Caco-2 (cell line): ENCODE measurements at regions not wholly inside any gene's neighbourhood (a gene's known extent, or its start where the extent isn't known, plus 50 kb on each side); places are given as distances from the start of the nearest gene placed in this dataset.

Experiments used
- BruUV-seq: library from RNA; stranded (reverse); fragments of 400-500 nt; replicated peaks from 2 replicates; lab custom pipeline; 2021; lab: Mats Ljungman, UMichigan
- CTCF ChIA-PET: fragments of 300-600 bp; sonication (Branson Sonifier 250); formaldehyde crosslinking; loops from one replicate; lab custom pipeline; 2022; ENCODE audit warnings: antibody characterized with exemption; lab: Charles Lee
- POLR2A ChIA-PET: fragments of 300-600 bp; sonication (Branson Sonifier 250); formaldehyde crosslinking; loops from one replicate; lab custom pipeline; 2022; ENCODE audit warnings: antibody characterized with exemption; lab: Charles Lee
- DNase-seq, 2 experiments: peaks; one replicate each; pipeline versions ENCODE4 v3.0.0 to v3.0.0-alpha.2; 2020 to 2022
- H3K27me3 ChIP-seq: replicated peaks from 2 replicates; pipeline ENCODE4 v1.6.0; 2011; ENCODE audit warnings: low read length; ENCODE audit not compliant: control insufficient read depth, insufficient read depth
- H3K36me3 ChIP-seq: 2 replicates; pipeline ENCODE4 v1.5.1; 2011; ENCODE audit warnings: low read length; ENCODE audit not compliant: control insufficient read depth, insufficient read depth
- H3K4me1 ChIP-seq: fragments of 250-450 bp; sonication (Bioruptor Pico); 2 replicates; pipeline ENCODE4 v1.5.1; 2020; ENCODE audit warnings: mild to moderate bottlenecking
- H3K4me3 ChIP-seq: 2 replicates; pipeline ENCODE4 v1.5.1; 2011; ENCODE audit warnings: low read depth, mild to moderate bottlenecking, control low read depth, low read length
- H3K9me3 ChIP-seq: fragments of 250-450 bp; sonication (Bioruptor Pico); 2 replicates; pipeline ENCODE4 v1.5.1; 2020; ENCODE audit warnings: mild to moderate bottlenecking, moderate library complexity
- H3K27ac Mint-ChIP-seq: one replicate; pipeline ENCODE4 v1.8.0; 2022; ENCODE audit warnings: mixed read lengths; ENCODE audit not compliant: unreplicated experiment
- H3K27me3 Mint-ChIP-seq: one replicate; pipeline ENCODE4 v1.8.0; 2022; ENCODE audit warnings: mixed read lengths; ENCODE audit not compliant: insufficient read depth, unreplicated experiment
- H3K36me3 Mint-ChIP-seq: one replicate; pipeline ENCODE4 v1.8.0; 2022; ENCODE audit warnings: mild to moderate bottlenecking, mixed read lengths; ENCODE audit not compliant: insufficient read depth, unreplicated experiment
- H3K4me1 Mint-ChIP-seq: one replicate; pipeline ENCODE4 v1.8.0; 2022; ENCODE audit warnings: low read depth, mixed read lengths; ENCODE audit not compliant: unreplicated experiment
- H3K4me3 Mint-ChIP-seq: one replicate; pipeline ENCODE4 v1.8.0; 2022; ENCODE audit warnings: mild to moderate bottlenecking, moderate library complexity, mixed read lengths; ENCODE audit not compliant: unreplicated experiment
- H3K9me3 Mint-ChIP-seq: one replicate; pipeline ENCODE4 v1.8.0; 2022; ENCODE audit warnings: mixed read lengths; ENCODE audit not compliant: unreplicated experiment
- CTCF ChIP-seq, 2 experiments: fragments of 200-600 bp in 1 of 2; IDR thresholded peaks; 1 replicate in 1 of 2; 2 replicates in 1 of 2; pipeline versions ENCODE4 v1.5.1 to v1.8.0; 2011 to 2022; ENCODE audit warnings: antibody characterized with exemption in 1 of 2, control low read depth in 1 of 2, inconsistent platforms in 1 of 2, low read depth in 1 of 2, low read length in 1 of 2, mild to moderate bottlenecking in 1 of 2, moderate library complexity in 1 of 2; ENCODE audit not compliant: insufficient read depth in 1 of 2, severe bottlenecking in 1 of 2, unreplicated experiment in 1 of 2
- intact Hi-C: fragments of 100-400 bp; cut with micrococcal nuclease; formaldehyde crosslinking; loops from one replicate; pipeline ENCODE4 v1.10.0; 2022; ENCODE audit not compliant: unreplicated experiment

DNA sequence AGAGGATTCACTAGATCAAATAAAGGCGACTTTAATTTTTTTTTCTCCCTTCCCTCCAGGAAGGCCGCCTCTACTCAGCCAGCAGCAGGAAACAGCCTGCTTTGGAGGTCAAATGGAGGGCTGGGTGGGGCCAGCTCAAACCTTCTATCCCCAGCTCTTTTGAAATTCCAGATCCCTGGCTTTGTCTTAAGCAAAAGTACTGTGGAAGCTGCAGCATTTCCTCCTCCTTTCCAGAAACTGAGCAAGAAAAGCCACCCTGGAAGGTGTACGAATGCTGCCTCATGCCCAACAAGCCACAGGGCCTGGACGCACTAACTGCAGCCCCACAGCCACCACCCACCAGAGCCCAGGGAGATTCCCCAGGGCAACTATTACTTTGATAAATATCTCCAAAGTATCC lies 55.1 kb upstream of the ZCCHC13 start:
- Mint-ChIP-seq H3K4me1 (peaks cover 9% of the 10 kb centered on the region), H3K4me3 (no peak overlapping the region), H3K27ac (no peak overlapping the region), H3K9me3 (no peaks in the 10 kb centered on the region), H3K36me3 (peaks cover 19% of the 10 kb centered on the region), H3K27me3 (no peaks in the 10 kb centered on the region)
- no TSS peak for BruUV-seq
- H3K4me1 ChIP-seq, result peaks cover 7% of the 10 kb centered on the region; the same call in 1 of the 2 replicates
- no peak for DNase-seq
- no peaks in the 10 kb centered on the region; the same call in 1 of the 2 replicates for H3K36me3 ChIP-seq
- no peak overlapping the region for H3K4me3 ChIP-seq
- H3K27me3 ChIP-seq, result no peaks in the 10 kb centered on the region
- CTCF ChIA-PET, result no interaction called here
- intact Hi-C loops, result no loop called here
- POLR2A ChIA-PET, result no interaction called here
- no peaks in the 10 kb centered on the region for H3K9me3 ChIP-seq
- TF ChIP-seq CTCF (IDR thresholded peaks at IDR 0.05; ENCODE audit: insufficient read depth in 1 of 2, low read depth in 1 of 2, low read length in 1 of 2, severe bottlenecking in 1 of 2, unreplicated experiment in 1 of 2), result no peak

DNA sequence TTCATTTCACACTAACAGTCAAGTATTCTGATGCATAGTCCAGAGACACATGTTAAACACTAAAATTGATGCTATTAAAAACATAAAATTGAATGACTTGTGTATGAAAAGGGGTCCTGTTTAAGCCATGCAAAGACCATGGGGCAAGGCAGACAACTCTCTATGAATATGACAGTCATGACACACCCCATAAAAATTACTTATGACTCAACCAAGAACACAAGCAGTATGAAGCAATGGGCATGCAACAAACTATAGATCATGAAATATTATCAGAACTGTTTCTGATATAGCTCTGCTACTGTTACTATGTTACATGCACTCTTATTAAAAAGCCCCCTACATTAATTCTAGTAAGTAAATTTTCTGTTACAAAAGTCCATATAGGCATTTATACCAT lies 57.5 kb upstream of the ZCCHC13 start:
- ChIA-PET CTCF (no interaction called here), POLR2A (no interaction called here)
- intact Hi-C loops, result no loop called here

DNA sequence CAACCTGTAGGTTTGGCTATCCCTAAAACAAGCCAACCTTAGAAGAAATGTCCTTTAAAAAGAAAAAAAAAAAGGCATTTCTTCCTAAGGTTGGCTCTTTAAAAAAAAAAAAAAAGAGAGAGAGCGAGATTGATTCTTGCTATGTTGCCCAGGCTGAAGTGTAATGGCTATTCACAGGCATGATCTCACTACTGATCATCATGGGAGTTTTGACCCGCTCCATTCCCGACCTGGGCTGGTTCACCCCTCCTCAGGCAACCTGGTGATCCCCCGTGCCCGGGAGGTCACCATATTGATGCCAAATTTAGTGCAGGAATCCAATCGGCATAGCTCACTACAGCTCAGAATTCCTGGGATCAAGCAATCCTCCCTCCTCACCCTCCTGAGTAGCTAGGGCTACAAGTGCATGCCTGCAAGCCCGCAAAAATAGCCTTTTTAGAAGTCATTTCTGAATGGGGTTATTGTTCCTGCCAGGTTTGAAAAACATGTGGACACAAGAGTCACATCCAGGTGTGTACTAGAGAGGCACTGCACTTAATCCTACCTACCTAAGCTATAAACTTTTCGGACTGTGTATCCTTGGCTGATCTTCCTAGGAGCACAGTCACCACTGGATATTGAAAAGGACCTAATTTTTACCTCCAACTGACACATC lies 61.4 kb upstream of the ZCCHC13 start:
- POLR2A ChIA-PET, result no interaction called here
- no peaks in the 10 kb centered on the region for H3K9me3 ChIP-seq

More for the DNA sequence above, 57.5 kb upstream of the ZCCHC13 start:
- peaks cover 7% of the 10 kb centered on the region; the same call in 1 of the 2 replicates for H3K4me1 ChIP-seq
- Mint-ChIP-seq H3K4me3 (no peak overlapping the region), H3K27ac (no peak overlapping the region), H3K27me3 (no peaks in the 10 kb centered on the region), H3K4me1 (peaks cover 9% of the 10 kb centered on the region), H3K9me3 (no peaks in the 10 kb centered on the region), H3K36me3 (peaks cover 30% of the 10 kb centered on the region)
- TF ChIP-seq CTCF (IDR thresholded peaks at IDR 0.05; ENCODE audit: insufficient read depth in 1 of 2, low read depth in 1 of 2, low read length in 1 of 2, severe bottlenecking in 1 of 2, unreplicated experiment in 1 of 2), result no peak
- H3K9me3 ChIP-seq, result no peaks in the 10 kb centered on the region
- no TSS peak for BruUV-seq
- no peak overlapping the region for H3K4me3 ChIP-seq
- DNase-seq, result no peak
- H3K36me3 ChIP-seq, result no peaks in the 10 kb centered on the region; the same call in 1 of the 2 replicates
- H3K27me3 ChIP-seq, result no peaks in the 10 kb centered on the region

More for the DNA sequence above, 61.4 kb upstream of the ZCCHC13 start:
- no peak for TF ChIP-seq CTCF (IDR thresholded peaks at IDR 0.05; ENCODE audit: insufficient read depth in 1 of 2, low read depth in 1 of 2, low read length in 1 of 2, severe bottlenecking in 1 of 2, unreplicated experiment in 1 of 2)
- Mint-ChIP-seq H3K27me3 (no peaks in the 10 kb centered on the region), H3K27ac (no peak overlapping the region), H3K4me1 (no peaks in the 10 kb centered on the region), H3K9me3 (no peaks in the 10 kb centered on the region), H3K4me3 (no peak overlapping the region), H3K36me3 (peaks cover 26% of the 10 kb centered on the region)
- intact Hi-C loops, result no loop called here
- BruUV-seq, result no TSS peak
- CTCF ChIA-PET, result no interaction called here
- H3K4me3 ChIP-seq, result no peak overlapping the region
- H3K36me3 ChIP-seq, result no peaks in the 10 kb centered on the region
- H3K27me3 ChIP-seq, result no peaks in the 10 kb centered on the region
- no peak for DNase-seq
- no peaks in the 10 kb centered on the region; the same call in 1 of the 2 replicates for H3K4me1 ChIP-seq
